ENCODE measurements at regions not wholly inside any gene's neighbourhood (a gene's known extent, or its start where the extent isn't known, plus 50 kb on each side); places are given as distances from the start of the nearest gene placed in this dataset.

GRCh38 chr4:125444166-125444565, 129.4 kb downstream of the FAT4 start:
- TF ChIP-seq EZH2 (IDR thresholded peaks at IDR 0.05; ENCODE audit: insufficient read depth, poor library complexity, severe bottlenecking), result no peak
- no peak for TF ChIP-seq EZH2phosphoT487 (IDR thresholded peaks at IDR 0.05; ENCODE audit: insufficient read depth, low read depth)

Data from GM23248 (cell line).